ENCODE measurements at regions not wholly inside any gene's neighbourhood (a gene's known extent, or its start where the extent isn't known, plus 50 kb on each side); places are given as distances from the start of the nearest gene placed in this dataset.

- Mint-ChIP-seq H3K4me3 (no peak overlapping the region), H3K4me1 (no peaks in the 10 kb centered on the region), H3K36me3 (no peaks in the 10 kb centered on the region), H3K27me3 (no peaks in the 10 kb centered on the region), H3K9me3 (no peaks in the 10 kb centered on the region), H3K27ac (no peak overlapping the region)
- ATAC-seq, result no peak
Observed at GRCh38 chr11:104286129-104286528, 122.2 kb upstream of the PDGFD start.

GRCh38 chr11:104279587-104279986 lies 115.6 kb upstream of the PDGFD start:
- no peaks in the 10 kb centered on the region for H3K4me1 Mint-ChIP-seq
- peaks cover 4% of the 10 kb centered on the region for H3K9me3 Mint-ChIP-seq
- no peak overlapping the region for H3K27ac Mint-ChIP-seq
- no peaks in the 10 kb centered on the region for H3K27me3 Mint-ChIP-seq
- H3K36me3 Mint-ChIP-seq, result no peaks in the 10 kb centered on the region
- no peak overlapping the region for H3K4me3 Mint-ChIP-seq
- no peak for ATAC-seq

GRCh38 chr11:104275992-104276391 lies 112.0 kb upstream of the PDGFD start:
- ATAC-seq, result no peak
- H3K4me1 Mint-ChIP-seq, result no peaks in the 10 kb centered on the region
- no peak overlapping the region for H3K27ac Mint-ChIP-seq
- H3K9me3 Mint-ChIP-seq, result peaks cover 4% of the 10 kb centered on the region
- H3K27me3 Mint-ChIP-seq, result no peaks in the 10 kb centered on the region
- no peak overlapping the region for H3K4me3 Mint-ChIP-seq
- H3K36me3 Mint-ChIP-seq, result no peaks in the 10 kb centered on the region

GRCh38 chr11:104260456-104260855 lies 96.5 kb upstream of the PDGFD start:
- Mint-ChIP-seq H3K27ac (no peak overlapping the region), H3K27me3 (no peaks in the 10 kb centered on the region), H3K4me3 (no peak overlapping the region), H3K4me1 (no peaks in the 10 kb centered on the region), H3K9me3 (no peaks in the 10 kb centered on the region), H3K36me3 (no peaks in the 10 kb centered on the region)
- ATAC-seq, result no peak

- no peak overlapping the region for H3K4me3 Mint-ChIP-seq
- no peak overlapping the region for H3K27ac Mint-ChIP-seq
- no peaks in the 10 kb centered on the region for H3K27me3 Mint-ChIP-seq
- no peaks in the 10 kb centered on the region for H3K4me1 Mint-ChIP-seq
- no peaks in the 10 kb centered on the region for H3K9me3 Mint-ChIP-seq
- ATAC-seq, result no peak
- H3K36me3 Mint-ChIP-seq, result no peaks in the 10 kb centered on the region
Observed at GRCh38 chr11:104259121-104259610, 95.2 kb upstream of the PDGFD start.

- H3K27ac Mint-ChIP-seq, result no peak overlapping the region
- no peak overlapping the region for H3K4me3 Mint-ChIP-seq
- no peaks in the 10 kb centered on the region for H3K27me3 Mint-ChIP-seq
Observed at GRCh38 chr11:104256525-104256924, 92.6 kb upstream of the PDGFD start.

GRCh38 chr11:104254347-104254746 lies 90.4 kb upstream of the PDGFD start:
- H3K36me3 Mint-ChIP-seq, result no peaks in the 10 kb centered on the region
- no peak overlapping the region for H3K27ac Mint-ChIP-seq
- no peaks in the 10 kb centered on the region for H3K27me3 Mint-ChIP-seq
- no peaks in the 10 kb centered on the region for H3K9me3 Mint-ChIP-seq
- H3K4me1 Mint-ChIP-seq, result no peaks in the 10 kb centered on the region
- H3K4me3 Mint-ChIP-seq, result no peak overlapping the region
- ATAC-seq, result no peak

More at GRCh38 chr11:104256525-104256924, 92.6 kb upstream of the PDGFD start:
- no peak for ATAC-seq
- Mint-ChIP-seq H3K4me1 (no peaks in the 10 kb centered on the region), H3K36me3 (no peaks in the 10 kb centered on the region), H3K9me3 (no peaks in the 10 kb centered on the region)

- no peaks in the 10 kb centered on the region for H3K27me3 Mint-ChIP-seq
- no peaks in the 10 kb centered on the region for H3K9me3 Mint-ChIP-seq
- H3K4me3 Mint-ChIP-seq, result no peak overlapping the region
- no peaks in the 10 kb centered on the region for H3K36me3 Mint-ChIP-seq
- no peak for ATAC-seq
- no peaks in the 10 kb centered on the region for H3K4me1 Mint-ChIP-seq
- H3K27ac Mint-ChIP-seq, result no peak overlapping the region
Observed at GRCh38 chr11:104246590-104246989, 82.6 kb upstream of the PDGFD start.

GRCh38 chr11:104238916-104239315 lies 75.0 kb upstream of the PDGFD start:
- Mint-ChIP-seq H3K4me1 (no peaks in the 10 kb centered on the region), H3K27ac (no peak overlapping the region), H3K36me3 (no peaks in the 10 kb centered on the region), H3K9me3 (no peaks in the 10 kb centered on the region), H3K27me3 (no peaks in the 10 kb centered on the region), H3K4me3 (no peak overlapping the region)
- no peak for ATAC-seq

- Mint-ChIP-seq H3K27ac (no peak overlapping the region), H3K4me1 (no peaks in the 10 kb centered on the region), H3K9me3 (no peaks in the 10 kb centered on the region), H3K27me3 (no peaks in the 10 kb centered on the region), H3K36me3 (no peaks in the 10 kb centered on the region), H3K4me3 (no peak overlapping the region)
- no peak for ATAC-seq
Observed at GRCh38 chr11:104225047-104225446, 61.1 kb upstream of the PDGFD start.

GRCh38 chr11:104222464-104222863 lies 58.5 kb upstream of the PDGFD start:
- no peak for ATAC-seq
- no peak overlapping the region for H3K27ac Mint-ChIP-seq
- H3K36me3 Mint-ChIP-seq, result no peaks in the 10 kb centered on the region
- no peaks in the 10 kb centered on the region for H3K9me3 Mint-ChIP-seq
- H3K4me3 Mint-ChIP-seq, result no peak overlapping the region
- H3K27me3 Mint-ChIP-seq, result no peaks in the 10 kb centered on the region
- no peaks in the 10 kb centered on the region for H3K4me1 Mint-ChIP-seq

GRCh38 chr11:104221455-104221854 lies 57.5 kb upstream of the PDGFD start:
- no peak overlapping the region for H3K4me3 Mint-ChIP-seq
- H3K27ac Mint-ChIP-seq, result no peak overlapping the region
- ATAC-seq, result no peak
- no peaks in the 10 kb centered on the region for H3K27me3 Mint-ChIP-seq
- H3K4me1 Mint-ChIP-seq, result no peaks in the 10 kb centered on the region
- no peaks in the 10 kb centered on the region for H3K36me3 Mint-ChIP-seq
- H3K9me3 Mint-ChIP-seq, result peaks cover 2% of the 10 kb centered on the region

- ATAC-seq, result no peak
- no peak overlapping the region for H3K4me3 Mint-ChIP-seq
- no peaks in the 10 kb centered on the region for H3K27me3 Mint-ChIP-seq
Observed at GRCh38 chr11:104219096-104219495, 55.1 kb upstream of the PDGFD start.

GRCh38 chr11:104214517-104214916 lies 50.6 kb upstream of the PDGFD start:
- no peaks in the 10 kb centered on the region for H3K36me3 Mint-ChIP-seq
- no peak overlapping the region for H3K4me3 Mint-ChIP-seq
- ATAC-seq, result no peak
- peaks cover 9% of the 10 kb centered on the region for H3K9me3 Mint-ChIP-seq
- H3K4me1 Mint-ChIP-seq, result no peaks in the 10 kb centered on the region
- no peaks in the 10 kb centered on the region for H3K27me3 Mint-ChIP-seq
- no peak overlapping the region for H3K27ac Mint-ChIP-seq

More at GRCh38 chr11:104219096-104219495, 55.1 kb upstream of the PDGFD start:
- no peak overlapping the region for H3K27ac Mint-ChIP-seq
- no peaks in the 10 kb centered on the region for H3K36me3 Mint-ChIP-seq
- peaks cover 7% of the 10 kb centered on the region for H3K9me3 Mint-ChIP-seq
- H3K4me1 Mint-ChIP-seq, result no peaks in the 10 kb centered on the region

Measured in stimulated activated memory B cell treated with anti-CD40 and anti-IgM and Interleukin-4, amounts not matched to agents 10 μg/mL and 1 μg/mL and 100 μg/mL, for 72 hours (primary cell).